ENCODE measurements at regions not wholly inside any gene's neighbourhood (a gene's known extent, or its start where the extent isn't known, plus 50 kb on each side); places are given as distances from the start of the nearest gene placed in this dataset.
"Not testable (repeated sequence)": the region's sequence is repeated elsewhere in the genome, so short reads cannot be mapped to it uniquely, and the experiment has no call there.

DNA sequence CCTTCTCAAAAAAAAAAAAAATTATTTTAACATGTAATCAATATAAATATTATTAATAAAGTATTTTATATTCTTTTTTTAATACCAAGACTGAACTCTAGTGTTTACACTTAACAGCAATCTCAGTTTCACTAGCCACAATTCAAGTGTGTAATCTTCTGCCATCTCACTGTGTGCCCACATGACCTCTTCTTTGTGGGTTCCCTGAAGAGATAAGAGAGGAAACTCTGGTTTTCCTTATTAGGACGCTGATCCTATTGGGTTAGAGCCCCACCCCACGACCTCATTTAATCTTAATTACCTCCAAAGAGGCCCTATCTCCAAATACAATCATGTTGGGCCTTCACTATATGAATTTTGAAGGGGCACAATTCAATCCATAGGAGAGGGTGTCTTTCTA lies 177.6 kb downstream of the STK31 start:
- DNase-seq = no peak

DNA sequence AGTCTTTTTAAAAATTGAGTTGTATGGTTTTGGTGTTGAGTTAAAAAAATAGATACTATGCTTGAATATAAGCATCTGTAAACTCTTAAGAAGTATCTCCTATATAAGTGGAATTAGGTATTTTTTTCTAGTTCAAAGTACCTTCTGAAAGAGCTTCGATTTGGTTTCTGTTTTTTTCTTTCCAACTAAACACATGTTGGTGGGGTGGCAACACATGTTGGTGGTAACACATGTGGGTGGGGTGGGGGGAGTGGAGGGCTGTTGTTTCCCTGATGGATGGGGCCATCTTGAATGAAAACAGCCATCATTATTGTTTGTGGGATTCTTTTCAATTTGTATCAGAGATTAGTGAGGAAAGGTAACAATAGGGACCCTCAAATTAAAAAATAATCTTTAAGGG lies 178.9 kb downstream of the STK31 start:
- no peak for DNase-seq

DNA sequence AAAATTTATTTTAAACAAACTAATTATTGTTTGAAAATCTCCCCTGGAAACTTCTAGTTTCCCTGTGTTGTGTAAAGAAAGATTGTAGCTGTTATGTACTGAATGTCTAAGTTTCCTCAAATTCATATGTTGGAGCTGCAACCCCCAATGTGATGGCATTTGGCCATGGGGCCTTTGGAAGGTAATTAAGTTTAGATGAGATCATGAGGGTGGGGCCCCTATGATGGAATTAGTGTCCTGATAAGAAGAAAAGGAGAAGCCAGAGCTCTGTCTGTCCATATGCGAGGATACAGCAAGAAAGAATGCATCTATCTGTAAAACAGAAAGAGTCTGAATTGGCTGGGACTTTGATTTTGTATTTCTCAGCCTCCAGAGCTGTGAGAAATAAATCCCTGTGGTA lies 179.5 kb downstream of the STK31 start:
- no peak for DNase-seq

DNA sequence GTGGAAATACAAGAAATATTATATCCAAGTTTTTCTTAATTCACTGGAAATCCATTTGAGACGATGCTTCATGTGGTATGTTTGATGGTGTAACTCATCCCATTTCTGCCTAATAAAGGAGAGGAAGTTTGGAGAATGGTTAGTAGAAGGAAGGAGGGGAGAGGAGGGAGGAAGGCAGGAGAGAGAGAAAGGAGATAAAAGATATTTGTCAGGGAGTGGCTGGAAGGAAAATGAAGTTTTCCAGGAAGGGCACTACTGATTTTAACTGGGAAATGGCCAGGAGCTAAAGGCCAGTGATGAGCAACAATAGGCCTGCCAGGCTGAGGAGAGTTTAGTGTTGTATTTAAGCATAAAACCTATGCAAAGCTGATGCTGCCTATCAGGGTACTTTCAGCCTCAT lies 182.0 kb downstream of the STK31 start:
- no peak for DNase-seq

DNA sequence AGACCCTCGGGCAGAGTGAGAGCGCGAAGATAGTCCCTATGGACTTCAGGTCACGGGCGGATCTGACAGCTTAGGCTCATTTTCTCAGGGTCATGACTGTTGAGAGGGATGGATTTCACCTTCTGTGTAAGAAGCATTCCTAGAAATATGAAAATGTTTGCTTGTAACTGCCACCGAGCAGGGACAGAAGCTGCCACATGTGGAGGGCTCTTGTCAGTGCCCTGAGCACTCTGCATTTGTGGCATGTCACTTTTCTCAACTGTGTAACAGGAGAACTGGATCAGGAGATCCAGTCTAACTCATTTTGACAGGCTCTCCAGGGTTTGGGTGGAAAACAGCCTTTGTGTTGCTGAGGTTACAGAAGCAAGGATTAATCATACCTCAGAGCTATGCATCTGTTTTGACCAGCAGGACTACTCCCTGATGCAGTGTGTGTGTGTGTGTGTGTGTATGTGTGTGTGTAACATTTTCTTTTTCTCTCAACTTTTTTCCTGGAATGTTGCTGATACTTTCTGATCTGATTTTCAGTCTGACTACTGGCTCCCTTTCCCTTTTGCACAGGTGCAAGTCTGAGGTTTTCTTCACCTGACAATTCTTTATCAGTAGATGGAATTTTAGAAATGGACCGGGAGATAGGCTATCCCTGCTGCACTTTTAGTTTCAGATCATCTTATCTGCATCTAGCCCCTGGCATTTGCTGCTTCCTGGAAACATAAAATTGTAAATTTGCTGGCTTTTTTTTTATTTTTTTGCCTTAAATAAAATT lies 183.3 kb downstream of the STK31 start:
- DNase-seq = no peak

DNA sequence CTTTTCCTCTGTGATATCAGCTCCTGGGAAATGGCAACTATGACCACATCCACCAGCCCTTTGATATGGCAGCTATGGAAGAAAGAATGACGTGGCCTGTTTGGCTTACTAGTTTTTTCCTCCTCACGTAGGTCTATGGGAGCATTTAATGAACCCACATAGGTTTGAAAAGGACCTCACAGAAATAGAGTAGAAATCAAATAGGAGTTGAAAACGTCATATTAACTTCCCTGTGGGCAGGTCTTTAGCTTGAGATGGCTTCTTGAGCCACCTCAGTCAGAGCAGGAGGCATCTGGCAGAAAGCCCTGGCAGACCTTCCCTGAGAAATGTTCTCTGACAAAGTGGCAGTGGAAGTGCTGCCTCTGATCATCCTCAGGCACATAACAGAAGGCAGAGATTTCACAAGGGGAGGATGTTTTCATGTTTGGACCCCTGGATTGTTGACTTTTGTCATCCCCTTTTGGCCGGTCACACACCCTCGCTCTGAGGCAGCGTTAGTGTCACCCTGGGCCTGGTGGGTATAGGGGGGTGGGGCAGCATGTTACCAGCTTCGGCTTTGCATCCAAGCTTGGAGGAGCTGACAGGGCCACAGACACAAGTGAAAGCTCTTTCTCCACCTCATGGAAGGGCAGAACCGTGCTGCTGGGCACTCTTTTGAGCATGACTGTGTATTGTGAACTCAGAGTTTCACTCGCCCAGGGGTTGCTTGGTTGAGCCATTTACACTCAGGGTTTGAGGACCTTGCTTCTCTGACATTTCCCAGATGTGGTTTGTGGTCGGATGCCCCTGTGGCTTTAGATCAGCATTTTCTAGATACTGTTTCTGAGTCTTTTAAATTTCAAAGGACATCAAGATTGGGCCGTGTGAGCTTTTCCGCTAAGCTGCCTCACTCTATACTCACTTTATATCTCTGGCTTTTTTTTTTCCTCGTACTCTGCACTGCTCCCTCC lies 184.2 kb downstream of the STK31 start:
- DNase-seq = peak; percentile 26 to 28

DNA sequence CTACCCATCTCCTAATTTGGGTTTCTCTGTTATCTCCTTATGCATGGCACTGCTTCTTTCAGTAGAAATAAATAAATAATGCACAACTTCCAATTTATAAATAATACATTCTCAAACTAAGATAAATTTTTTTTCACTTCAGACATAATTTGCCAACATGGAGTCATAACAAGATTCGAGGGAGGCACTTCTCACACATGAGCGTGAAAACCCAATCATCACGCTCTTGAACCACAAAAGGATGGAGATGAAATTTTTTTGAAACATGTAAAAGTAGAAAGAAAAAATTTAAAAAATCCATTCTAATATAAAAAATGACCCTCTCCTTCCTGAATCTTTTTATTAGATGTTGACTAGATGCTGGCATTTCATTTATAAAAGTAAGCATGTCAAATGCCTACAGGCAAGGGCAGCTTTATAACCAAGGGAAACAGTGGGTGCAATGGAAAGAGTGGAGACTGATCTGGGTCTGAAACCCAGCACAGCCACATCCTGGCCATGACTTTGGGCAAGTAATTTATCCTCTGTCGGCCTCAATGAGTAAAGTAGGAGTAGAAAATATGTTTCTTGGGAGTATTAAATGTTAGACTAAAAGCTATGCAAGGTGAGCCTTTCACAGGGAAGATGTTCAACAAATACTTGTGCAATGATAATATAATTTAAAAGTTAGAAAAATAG lies 185.0 kb downstream of the STK31 start:
- no peak for DNase-seq

DNA sequence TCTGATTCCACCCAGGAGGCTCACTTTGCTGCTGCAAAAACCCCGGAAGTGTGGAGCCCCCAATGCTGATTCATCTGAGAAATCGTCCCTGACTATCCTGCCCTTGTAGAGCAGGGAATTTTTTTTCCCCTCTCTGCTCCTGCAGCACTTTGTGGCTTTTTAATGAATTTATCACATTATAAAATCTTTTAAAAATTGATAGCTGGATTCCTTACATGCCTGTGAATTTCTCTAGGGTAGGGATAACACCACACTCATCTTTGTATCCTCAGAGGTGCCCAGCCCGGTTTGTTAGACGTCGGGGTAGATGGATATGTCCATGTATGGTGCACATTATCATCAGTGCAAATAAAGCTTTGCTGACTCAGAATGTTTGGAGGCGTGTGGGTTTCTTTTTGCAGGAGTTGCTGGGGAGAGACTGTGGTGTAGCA lies 185.7 kb downstream of the STK31 start:
- DNase-seq = no peak

DNA sequence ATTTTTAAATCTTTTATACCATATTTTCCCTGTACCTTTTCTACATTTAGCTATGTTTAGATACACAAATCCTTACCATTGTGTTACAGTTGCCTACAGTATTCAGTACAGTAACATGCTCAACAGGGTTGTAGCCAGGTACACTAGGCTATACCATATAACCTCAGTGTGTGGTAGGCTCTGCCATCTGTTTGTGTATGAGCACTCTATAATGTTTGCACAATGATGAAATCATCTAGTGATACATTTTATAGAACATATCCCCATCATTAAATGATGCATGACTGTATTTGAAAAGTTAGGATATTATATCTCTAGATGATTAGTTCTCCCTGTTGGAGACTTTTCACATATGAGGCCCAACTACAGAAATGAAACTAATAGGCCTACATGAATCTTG lies 188.6 kb downstream of the STK31 start:
- DNase-seq = no peak

DNA sequence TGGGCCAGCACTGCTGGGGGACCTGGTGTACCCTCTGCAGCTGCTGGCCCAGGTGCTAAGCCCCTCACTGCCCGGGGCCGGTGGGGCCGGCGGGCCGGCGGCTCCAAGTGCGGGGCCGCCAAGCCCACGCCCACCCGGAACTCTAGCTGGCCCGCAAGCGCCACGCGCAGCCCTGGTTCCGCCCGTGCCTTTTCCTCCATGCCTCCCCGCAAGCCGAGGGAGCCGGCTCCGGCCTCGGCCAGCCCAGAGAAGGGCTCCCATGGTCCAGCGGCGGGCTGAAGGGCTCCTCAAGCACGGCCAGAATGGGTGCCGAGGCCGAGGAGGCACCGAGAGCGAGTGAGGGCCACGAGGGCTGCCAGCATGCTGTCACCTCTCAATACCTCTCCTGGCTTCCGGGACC lies 194.9 kb downstream of the STK31 start:
- DNase-seq = not testable (repeated sequence)

DNA sequence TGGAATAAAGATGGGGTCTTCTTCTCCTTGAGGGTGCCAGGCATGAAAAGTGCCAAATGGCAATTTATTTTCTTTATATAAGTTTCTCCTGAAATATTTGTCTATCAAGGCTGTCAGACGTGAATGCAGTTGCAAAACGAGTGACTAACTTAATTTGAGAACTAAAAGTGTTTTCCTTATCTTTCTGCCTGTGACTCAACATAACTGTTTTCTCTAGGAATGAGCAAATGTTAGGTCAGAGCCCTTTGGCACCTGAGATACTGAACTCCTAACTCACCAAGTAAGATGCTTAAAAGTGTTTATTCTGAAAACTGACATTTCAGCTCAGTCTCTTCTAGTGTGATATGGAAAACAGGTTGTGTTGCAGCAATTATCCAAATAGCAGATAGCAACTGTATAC lies 197.0 kb downstream of the STK31 start:
- DNase-seq = no peak

DNA sequence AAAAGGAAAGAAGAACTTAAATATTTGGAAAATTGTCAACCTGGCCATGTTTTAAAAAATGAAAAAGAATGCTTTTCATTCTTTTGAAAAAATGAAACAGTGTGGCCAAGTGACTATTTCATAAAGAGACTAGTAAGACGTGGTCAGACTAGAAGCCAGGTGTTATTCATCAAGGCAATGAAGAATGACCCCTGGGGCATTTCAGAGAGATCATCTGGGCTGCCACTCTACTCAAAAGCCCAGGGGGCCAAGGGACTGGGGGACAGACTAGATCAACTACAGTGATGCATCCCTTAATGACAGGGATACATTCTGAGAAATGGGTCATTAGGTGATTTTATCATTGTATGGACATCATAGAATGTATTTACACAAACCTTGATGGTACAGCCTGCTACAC lies 199.4 kb downstream of the STK31 start:
- DNase-seq = no peak

DNA sequence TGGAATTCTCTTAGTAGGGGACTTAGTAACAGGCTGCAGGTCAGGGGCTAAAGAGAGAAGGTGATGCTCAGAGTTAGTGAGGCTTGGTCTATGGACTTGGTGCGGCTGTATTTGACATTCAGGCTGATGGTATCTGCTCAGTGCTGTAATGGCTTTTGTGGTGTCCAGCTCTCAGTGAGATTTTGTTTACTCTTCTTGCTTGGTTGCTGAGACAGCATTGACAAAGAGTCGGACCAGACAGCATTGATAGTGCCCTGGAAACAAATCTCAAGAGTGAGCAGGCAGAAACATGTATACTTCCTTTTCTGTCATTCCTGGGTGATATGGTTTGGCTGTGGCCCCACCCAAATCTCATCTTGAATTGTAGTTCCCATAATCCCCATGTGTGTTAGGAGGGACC lies 202.0 kb downstream of the STK31 start:
- no peak for DNase-seq

DNA sequence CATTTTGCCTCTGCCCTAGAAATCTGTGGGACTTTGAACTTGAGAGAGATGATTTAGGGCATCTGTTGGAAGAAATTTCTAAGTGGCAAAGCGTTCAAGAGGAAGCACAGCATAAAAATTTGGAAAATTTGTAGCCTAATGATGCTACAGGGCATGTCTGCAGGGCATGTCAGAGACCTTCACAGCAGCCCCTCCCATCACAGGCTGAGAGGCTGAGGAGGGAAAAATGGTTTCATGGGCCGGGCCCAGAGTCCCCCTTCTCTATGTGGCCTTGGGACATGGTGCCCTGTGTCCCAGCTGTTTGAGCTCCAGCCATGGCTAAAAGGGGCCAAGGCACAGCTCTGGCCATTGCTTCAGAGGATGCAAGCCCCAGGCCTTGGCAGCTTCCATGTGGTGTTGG lies 203.0 kb downstream of the STK31 start:
- DNase-seq = no peak

DNA sequence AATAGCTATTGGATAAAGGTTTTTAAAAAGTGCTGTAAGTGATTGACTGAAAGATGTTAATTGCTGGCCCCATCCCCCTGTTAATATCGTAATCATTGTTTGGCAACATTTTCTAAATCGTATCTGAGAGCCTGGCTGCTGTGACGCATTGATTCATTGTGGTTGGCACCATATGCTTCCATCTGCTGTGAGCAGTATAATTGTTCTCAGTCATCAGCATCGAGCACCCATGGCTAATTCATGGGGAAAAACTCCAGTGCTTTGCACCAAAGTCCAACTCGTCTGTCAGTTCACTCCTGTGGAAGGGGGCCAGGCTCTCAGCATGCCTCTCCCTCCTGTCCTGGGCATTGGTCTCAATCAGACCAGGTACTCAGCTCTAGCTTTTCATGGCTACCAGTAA lies 205.2 kb downstream of the STK31 start:
- DNase-seq = no peak

DNA sequence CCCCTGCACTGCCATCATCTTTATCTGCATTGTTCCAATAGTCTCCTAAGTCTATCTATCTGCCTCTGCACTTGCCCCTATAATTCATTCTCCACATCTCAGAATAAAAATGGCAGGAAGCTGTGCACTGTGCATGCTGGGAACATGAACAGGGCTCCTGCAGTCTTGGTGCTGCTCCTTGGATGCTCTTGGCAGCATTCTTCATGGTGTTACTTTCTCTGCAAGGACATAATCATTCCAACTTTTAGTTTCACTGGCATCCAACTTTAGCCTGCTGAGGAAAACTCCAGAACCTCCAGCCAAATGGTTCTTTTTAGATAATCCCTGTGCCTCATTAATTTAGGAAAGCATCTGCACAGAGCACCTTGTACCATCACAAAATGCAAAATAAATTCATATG lies 208.3 kb downstream of the STK31 start:
- no peak for DNase-seq

DNA sequence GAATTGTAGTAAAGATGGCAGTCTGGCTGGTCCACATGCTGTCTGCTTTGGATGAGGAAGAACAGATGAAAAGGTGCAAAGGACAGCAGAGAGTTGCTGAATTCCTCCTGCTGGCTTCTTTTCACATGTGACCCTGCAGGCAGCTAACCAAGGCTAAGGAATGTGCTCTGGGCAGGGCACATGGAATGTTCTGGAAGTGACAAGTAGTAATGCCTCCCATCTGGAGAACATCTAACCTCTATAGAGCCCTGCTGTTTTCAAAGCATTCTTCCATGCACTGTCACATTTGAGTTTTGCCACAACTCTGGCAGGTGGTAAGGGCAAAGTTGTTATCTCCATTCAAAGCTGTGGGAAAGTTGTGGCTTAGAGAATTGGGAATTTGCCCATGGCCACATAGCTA lies 208.8 kb downstream of the STK31 start:
- DNase-seq = no peak

DNA sequence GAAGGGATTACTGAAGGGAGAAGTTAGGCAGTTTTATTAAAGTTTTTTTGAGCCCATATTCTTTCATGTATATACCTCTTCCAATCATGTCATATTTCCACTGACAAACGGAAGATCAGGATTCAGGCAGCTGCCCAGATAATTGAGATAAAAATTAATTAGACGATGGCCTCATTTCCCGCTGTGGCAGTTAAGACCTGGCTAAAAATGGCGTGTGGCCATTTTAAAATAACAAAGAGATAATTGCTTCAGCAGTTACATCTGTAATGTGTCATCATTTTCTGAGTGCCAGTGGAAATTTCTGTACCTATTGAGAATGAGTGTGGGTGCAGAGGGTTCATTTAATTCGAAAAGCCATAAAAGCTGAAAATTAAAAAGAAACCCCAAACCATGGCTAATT lies 215.1 kb downstream of the STK31 start:
- no peak for DNase-seq

DNA sequence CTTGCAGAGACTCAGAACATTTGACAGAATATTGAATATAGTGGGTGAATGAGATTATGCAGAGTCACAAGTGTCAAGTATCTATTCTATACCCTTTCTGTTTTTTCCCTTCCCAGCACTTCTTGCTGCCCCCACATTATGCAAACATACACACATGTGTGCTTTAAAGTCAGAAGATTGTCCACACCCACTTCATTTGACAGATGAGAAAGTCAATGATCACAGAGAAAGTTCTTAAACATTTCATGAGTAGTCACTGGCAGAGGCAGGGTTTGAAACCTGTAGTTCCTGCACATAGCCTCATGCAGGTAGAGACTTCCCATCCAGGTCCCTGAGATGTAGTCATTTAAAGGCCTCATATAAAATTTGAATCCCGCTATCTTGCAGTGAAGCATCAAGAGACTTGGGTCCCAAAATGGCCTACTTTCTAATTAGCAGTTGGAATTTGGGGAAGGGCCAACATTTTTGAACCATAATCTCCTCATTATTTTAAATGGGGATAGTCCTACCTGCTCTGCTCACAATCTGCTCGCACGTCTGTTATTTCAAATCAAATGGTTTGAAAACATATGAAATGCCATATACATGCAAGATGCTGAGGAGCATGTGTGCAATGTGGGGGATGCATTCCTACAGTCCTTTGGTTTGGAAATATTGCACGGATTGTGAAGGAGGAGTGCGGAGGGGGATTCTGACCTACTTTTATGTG lies 217.8 kb downstream of the STK31 start:
- DNase-seq = no peak

DNA sequence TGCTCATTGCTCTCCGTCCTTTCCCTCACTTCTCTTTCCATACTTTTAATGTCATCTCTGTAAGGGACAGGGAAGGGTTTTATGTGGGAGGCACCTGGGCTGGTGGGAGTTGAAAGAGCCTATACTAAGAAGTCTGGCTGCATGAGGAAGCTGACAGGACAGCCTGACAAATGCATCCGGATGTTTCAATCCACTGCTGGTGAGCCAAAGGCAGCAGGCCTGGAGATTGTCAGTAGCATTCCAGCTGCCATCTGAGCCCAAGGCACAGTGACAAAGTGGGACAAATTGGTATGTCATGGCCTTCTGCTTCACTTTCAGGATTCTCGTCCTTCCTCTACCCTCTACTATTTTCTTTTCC lies 218.4 kb downstream of the STK31 start:
- no peak for DNase-seq

DNA sequence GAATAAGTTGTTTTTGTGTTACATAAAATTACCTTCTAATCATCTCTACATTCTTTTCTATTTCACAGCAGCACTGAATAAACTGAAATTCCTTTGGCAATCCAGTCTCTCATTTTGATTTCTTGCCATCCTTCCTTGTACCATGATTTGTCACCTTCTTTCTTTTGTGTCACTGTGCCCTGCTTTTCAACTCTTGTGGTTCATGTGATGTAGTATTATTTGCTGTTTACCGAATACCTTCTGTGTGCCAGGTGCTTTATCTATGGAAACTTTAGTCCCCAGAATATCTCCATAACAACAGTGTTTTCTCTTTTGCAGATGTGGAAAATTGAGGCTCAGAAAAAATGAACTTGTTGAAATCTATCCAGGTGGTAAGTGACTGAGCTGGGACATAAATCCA lies 220.3 kb downstream of the STK31 start:
- DNase-seq = no peak

DNA sequence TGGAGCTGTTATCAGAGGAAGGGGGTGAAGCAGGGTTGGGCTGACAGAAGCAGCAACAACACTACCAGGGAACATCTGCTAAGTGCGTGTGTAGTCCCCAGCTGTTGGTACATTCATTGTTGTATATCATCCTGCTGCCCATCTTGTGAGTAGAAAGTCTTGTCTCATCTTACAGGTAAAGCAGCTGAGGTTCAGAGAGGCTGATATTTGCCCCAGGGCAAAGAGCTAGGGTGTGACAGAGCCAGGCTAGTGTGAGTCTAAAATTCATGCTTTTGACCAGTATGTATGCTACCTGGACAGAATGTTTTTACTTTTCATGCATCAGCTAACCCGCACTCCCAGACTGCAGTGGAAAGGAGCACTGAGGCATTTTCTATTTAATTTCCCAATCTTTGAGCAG lies 221.6 kb downstream of the STK31 start:
- DNase-seq = no peak

DNA sequence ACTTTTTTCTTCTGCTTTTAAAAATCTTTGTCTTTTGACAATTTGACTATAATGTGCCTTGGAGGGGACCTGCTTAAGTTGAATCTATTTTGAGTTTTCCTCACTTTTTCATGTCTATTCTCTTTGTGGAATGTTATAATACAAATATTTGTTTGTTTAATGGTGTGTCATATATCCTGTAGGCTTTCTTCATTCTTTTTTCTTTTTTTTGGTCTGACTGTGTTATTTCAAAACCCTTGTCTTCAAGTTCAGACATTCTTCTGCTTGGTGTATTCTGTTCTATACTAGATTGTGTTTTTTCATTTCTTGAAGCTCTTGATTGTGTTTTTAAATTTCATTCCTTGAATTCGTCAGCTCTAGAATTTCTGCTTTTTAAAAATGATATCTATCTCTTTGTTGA lies 228.2 kb downstream of the STK31 start:
- DNase-seq = no peak

Measured in stimulated activated CD4-positive, alpha-beta T cell treated with anti-CD3 and anti-CD28 coated beads, Interleukin-2, amount 100 ng/mL, for 48 hours (primary cell).